Posterior vena cava (tissue), 2 donors: ENCODE measurements at regions not wholly inside any gene's neighbourhood (a gene's known extent, or its start where the extent isn't known, plus 50 kb on each side); places are given as distances from the start of the nearest gene placed in this dataset.
"Not testable (repeated sequence)": the region's sequence is repeated elsewhere in the genome, so short reads cannot be mapped to it uniquely, and the experiment has no call there.

ENCODE experiments used
- DNase-seq: peaks from one replicate; pipeline ENCODE4 v3.0.0-alpha.2; 2020; ENCODE audit warnings: low spot score
- intact Hi-C, 2 donors: fragments of 100-400 bp; cut with DNase I; formaldehyde crosslinking; loops; one replicate each; pipeline versions ENCODE4 v1.14.1 to v1.14.2; 2022 to 2023
- donor health status: DM: yes; HTN: yes; CAD: no.
- donor health status: DM: yes; HTN: yes; CAD: no.

- intact Hi-C loops, result no loop called here
Observed at GRCh38 chr10:108957681-108958080, 965.6 kb downstream of the XPNPEP1 start.

GRCh38 chr10:108956149-108956548 is 967.2 kb downstream of the XPNPEP1 start:
- DNase-seq, result no peak
- intact Hi-C loops, result no loop called here

More at GRCh38 chr10:108957681-108958080, 965.6 kb downstream of the XPNPEP1 start:
- DNase-seq, result no peak

- DNase-seq, intact Hi-C loops: not testable (repeated sequence)
Observed at GRCh38 chr10:108920029-108920428, 1003.3 kb downstream of the XPNPEP1 start.

- intact Hi-C loops, result no loop called here
- DNase-seq, result no peak
Observed at GRCh38 chr10:108913300-108913699, 1010.0 kb downstream of the XPNPEP1 start.

- intact Hi-C loops, result no loop called here
- peak; percentile 84 for DNase-seq
Observed at GRCh38 chr10:108911814-108912541, 1011.3 kb downstream of the XPNPEP1 start.

GRCh38 chr10:108908096-108908495 is 1015.2 kb downstream of the XPNPEP1 start:
- intact Hi-C loops, result no loop called here
- DNase-seq, result no peak

- intact Hi-C loops, result no loop called here
- DNase-seq, result no peak
Observed at GRCh38 chr10:108905821-108906220, 1017.5 kb downstream of the XPNPEP1 start.

- intact Hi-C loops, result no loop called here
- DNase-seq, result no peak
Observed at GRCh38 chr10:108905171-108905570, 1018.1 kb downstream of the XPNPEP1 start.

- intact Hi-C loops, result no loop called here
- DNase-seq, result no peak
Observed at GRCh38 chr10:108904163-108904838, 1019.0 kb downstream of the XPNPEP1 start.

GRCh38 chr10:108902619-108903285 is 1020.6 kb downstream of the XPNPEP1 start:
- intact Hi-C loops, result no loop called here
- no peak for DNase-seq

- DNase-seq, result no peak
- intact Hi-C loops, result no loop called here
Observed at GRCh38 chr10:108901781-108902618, 1021.3 kb downstream of the XPNPEP1 start.

- intact Hi-C loops, result no loop called here
- no peak for DNase-seq
Observed at GRCh38 chr10:108899670-108900069, 1023.6 kb downstream of the XPNPEP1 start.

GRCh38 chr10:108894402-108895301 is 1028.7 kb downstream of the XPNPEP1 start:
- intact Hi-C loops, result no loop called here
- no peak for DNase-seq

GRCh38 chr10:108877095-108877561 is 1046.2 kb downstream of the XPNPEP1 start:
- DNase-seq, result no peak
- intact Hi-C loops, result no loop called here

- no peak for DNase-seq
- intact Hi-C loops, result no loop called here
Observed at GRCh38 chr10:108872854-108873253, 1050.5 kb downstream of the XPNPEP1 start.

- no peak for DNase-seq
- intact Hi-C loops, result no loop called here
Observed at GRCh38 chr10:108868881-108869280, 1054.4 kb downstream of the XPNPEP1 start.

GRCh38 chr10:108862676-108863350 is 1060.5 kb downstream of the XPNPEP1 start:
- intact Hi-C loops, result no loop called here
- no peak for DNase-seq

- no peak for DNase-seq
- intact Hi-C loops, result no loop called here
Observed at GRCh38 chr10:108861181-108861754, 1062.0 kb downstream of the XPNPEP1 start.
